Keratinocyte (primary cell): ENCODE measurements at regions not wholly inside any gene's neighbourhood (a gene's known extent, or its start where the extent isn't known, plus 50 kb on each side); places are given as distances from the start of the nearest gene placed in this dataset.

ENCODE experiments used
- DNase-seq: peaks from one replicate; pipeline ENCODE4 v3.0.0-alpha.2; 2011; ENCODE audit warnings: low read depth, missing footprints, low spot score
- FAIRE-seq: peaks from 2 replicates; lab custom pipeline; 2011; peaks lifted over from hg19 to GRCh38; lab: Jason Lieb, UNC
- H2AFZ ChIP-seq: 2 replicates; pipeline ENCODE4 v1.6.0; 2012; ENCODE audit warnings: low read length, control low read depth, inconsistent platforms; ENCODE audit not compliant: control insufficient read depth
- H3K27ac ChIP-seq: 2 replicates; pipeline ENCODE4 v1.5.1; 2011; ENCODE audit warnings: low read length; ENCODE audit not compliant: control insufficient read depth, insufficient read depth
- H3K27me3 ChIP-seq: 3 replicates; pipeline ENCODE4 v1.6.0; 2011; ENCODE audit warnings: low read length; ENCODE audit not compliant: control insufficient read depth, insufficient read depth; ENCODE audit errors: extremely low read depth
- H3K36me3 ChIP-seq, 2 experiments: 2 replicates in 1 of 2; 3 replicates in 1 of 2; pipeline ENCODE4 v1.5.1; 2011; ENCODE audit warnings: low read length in 2 of 2, mild to moderate bottlenecking in 1 of 2; ENCODE audit not compliant: control insufficient read depth in 2 of 2, insufficient read depth in 2 of 2; ENCODE audit errors: extremely low read depth in 1 of 2
- H3K4me1 ChIP-seq: 3 replicates; pipeline ENCODE4 v1.5.1; 2011; ENCODE audit warnings: low read length; ENCODE audit not compliant: control insufficient read depth, insufficient read depth; ENCODE audit errors: extremely low read depth
- H3K4me2 ChIP-seq: 3 replicates; pipeline ENCODE4 v1.6.0; 2011; ENCODE audit warnings: low read depth, low read length; ENCODE audit not compliant: control insufficient read depth, insufficient read depth; ENCODE audit errors: extremely low read depth
- H3K4me3 ChIP-seq, 3 experiments: fragments of 200-600 bp in 1 of 3; sonication (generic) in 1 of 3; 2 replicates in 2 of 3; 3 replicates in 1 of 3; pipeline ENCODE4 v1.5.1; 2011 to 2016; ENCODE audit warnings: low read length in 3 of 3, mild to moderate bottlenecking in 3 of 3, control low read depth in 2 of 3, inconsistent platforms in 1 of 3, low read depth in 1 of 3, mixed read lengths in 1 of 3, mixed run types in 1 of 3, moderate library complexity in 1 of 3; ENCODE audit not compliant: control insufficient read depth in 2 of 3, insufficient read depth in 2 of 3; ENCODE audit errors: extremely low read depth in 1 of 3
- H3K79me2 ChIP-seq: 2 replicates; pipeline ENCODE4 v1.6.0; 2012; ENCODE audit warnings: low read length; ENCODE audit not compliant: control insufficient read depth, insufficient read depth
- H3K9ac ChIP-seq: 3 replicates; pipeline ENCODE4 v1.6.0; 2011; ENCODE audit warnings: low read length; ENCODE audit not compliant: control insufficient read depth, insufficient read depth; ENCODE audit errors: extremely low read depth
- H3K9me1 ChIP-seq: 3 replicates; pipeline ENCODE4 v1.6.0; 2011; ENCODE audit warnings: low read length; ENCODE audit not compliant: control insufficient read depth, insufficient read depth; ENCODE audit errors: extremely low read depth
- H3K9me3 ChIP-seq: 2 replicates; pipeline ENCODE4 v1.5.1; 2012; ENCODE audit warnings: low read depth, low read length; ENCODE audit not compliant: control insufficient read depth
- H4K20me1 ChIP-seq: 3 replicates; pipeline ENCODE4 v1.6.0; 2011; ENCODE audit warnings: low read length; ENCODE audit not compliant: control insufficient read depth, insufficient read depth; ENCODE audit errors: extremely low read depth
- EZH2 ChIP-seq: IDR thresholded peaks from one replicate; pipeline ENCODE4 v1.6.1; 2012; ENCODE audit warnings: inconsistent platforms, mild to moderate bottlenecking, low read length, moderate library complexity
- dilution Hi-C: fragments of 300-500 bp; cut with MboI; formaldehyde crosslinking; loops from one replicate; pipeline ENCODE4 v1.7.0; 2020; ENCODE audit warnings: low sequenced_read_pairs; ENCODE audit not compliant: extremely low pct_ligation_motif_present
- TF ChIP-seq, protein P1 (sequence below), 3 experiments: IDR thresholded peaks in 1 of 3; conservative IDR thresholded peaks in 1 of 3; optimal IDR thresholded peaks in 1 of 3; 2 replicates in 2 of 3; 3 replicates in 1 of 3; pipeline versions ENCODE3 to v1.5.1; 2011; ENCODE audit warnings: low read length in 3 of 3, mild to moderate bottlenecking in 3 of 3, moderate library complexity in 2 of 3, control low read depth in 1 of 3, inconsistent platforms in 1 of 3; ENCODE audit not compliant: insufficient read depth in 2 of 3; ENCODE audit errors: extremely low read depth in 1 of 3

- no peak for FAIRE-seq
- TF ChIP-seq, protein P1, sequence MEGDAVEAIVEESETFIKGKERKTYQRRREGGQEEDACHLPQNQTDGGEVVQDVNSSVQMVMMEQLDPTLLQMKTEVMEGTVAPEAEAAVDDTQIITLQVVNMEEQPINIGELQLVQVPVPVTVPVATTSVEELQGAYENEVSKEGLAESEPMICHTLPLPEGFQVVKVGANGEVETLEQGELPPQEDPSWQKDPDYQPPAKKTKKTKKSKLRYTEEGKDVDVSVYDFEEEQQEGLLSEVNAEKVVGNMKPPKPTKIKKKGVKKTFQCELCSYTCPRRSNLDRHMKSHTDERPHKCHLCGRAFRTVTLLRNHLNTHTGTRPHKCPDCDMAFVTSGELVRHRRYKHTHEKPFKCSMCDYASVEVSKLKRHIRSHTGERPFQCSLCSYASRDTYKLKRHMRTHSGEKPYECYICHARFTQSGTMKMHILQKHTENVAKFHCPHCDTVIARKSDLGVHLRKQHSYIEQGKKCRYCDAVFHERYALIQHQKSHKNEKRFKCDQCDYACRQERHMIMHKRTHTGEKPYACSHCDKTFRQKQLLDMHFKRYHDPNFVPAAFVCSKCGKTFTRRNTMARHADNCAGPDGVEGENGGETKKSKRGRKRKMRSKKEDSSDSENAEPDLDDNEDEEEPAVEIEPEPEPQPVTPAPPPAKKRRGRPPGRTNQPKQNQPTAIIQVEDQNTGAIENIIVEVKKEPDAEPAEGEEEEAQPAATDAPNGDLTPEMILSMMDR (optimal IDR thresholded peaks at IDR 0.05 in 1 of 3, IDR thresholded peaks at IDR 0.05 in 1 of 3, conservative IDR thresholded peaks at IDR 0.05 in 1 of 3; ENCODE audit: extremely low read depth in 1 of 3, insufficient read depth in 2 of 3, low read length in 3 of 3) = no peak
- TF ChIP-seq EZH2 = no peak
- dilution Hi-C loops = no loop called here
Measured at GRCh38 chr1:56297904-56298303, 281.5 kb downstream of the PLPP3 start.

GRCh38 chr1:56297208-56297607, 282.2 kb downstream of the PLPP3 start:
- Histone ChIP-seq H3K27ac (no peak overlapping the region), H3K9ac (no peak overlapping the region), H3K79me2 (no peaks in the 10 kb centered on the region), H3K4me2 (no peak overlapping the region), H3K9me3 (no peaks in the 10 kb centered on the region), H3K4me1 (no peaks in the 10 kb centered on the region), H3K4me3 (no peak overlapping the region), H3K27me3 (no peaks in the 10 kb centered on the region), H2AFZ (no peak overlapping the region), H3K36me3 (no peaks in the 10 kb centered on the region), H4K20me1 (no peaks in the 10 kb centered on the region), H3K9me1 (no peaks in the 10 kb centered on the region)
- DNase-seq (no peak), FAIRE-seq (no peak)
- no peak for TF ChIP-seq EZH2
- TF ChIP-seq, protein P1 (optimal IDR thresholded peaks at IDR 0.05 in 1 of 3, IDR thresholded peaks at IDR 0.05 in 1 of 3, conservative IDR thresholded peaks at IDR 0.05 in 1 of 3; ENCODE audit: extremely low read depth in 1 of 3, insufficient read depth in 2 of 3, low read length in 3 of 3) = no peak
- dilution Hi-C loops = no loop called here

More at GRCh38 chr1:56297904-56298303, 281.5 kb downstream of the PLPP3 start:
- Histone ChIP-seq H3K4me3 (no peak overlapping the region), H3K4me1 (no peaks in the 10 kb centered on the region), H3K4me2 (no peak overlapping the region), H2AFZ (no peak overlapping the region), H3K27me3 (no peaks in the 10 kb centered on the region), H3K9me3 (no peaks in the 10 kb centered on the region), H4K20me1 (no peaks in the 10 kb centered on the region), H3K9me1 (no peaks in the 10 kb centered on the region), H3K9ac (no peak overlapping the region), H3K36me3 (no peaks in the 10 kb centered on the region), H3K79me2 (no peaks in the 10 kb centered on the region), H3K27ac (no peak overlapping the region)
- DNase-seq = no peak
